T47D (cell line): ENCODE measurements at regions not wholly inside any gene's neighbourhood (a gene's known extent, or its start where the extent isn't known, plus 50 kb on each side); places are given as distances from the start of the nearest gene placed in this dataset.

Experiments
- DNase-seq, 2 experiments: peaks; one replicate each; pipeline versions ENCODE4 v3.0.0 to v3.0.0-alpha.2; 2011 to 2012; ENCODE audit warnings: low read depth in 1 of 2, low spot score in 1 of 2
- JUND ChIP-seq: IDR thresholded peaks from 2 replicates; pipeline ENCODE4 v1.6.1; 2012; ENCODE audit warnings: low read depth
- in situ Hi-C: cut with HindIII; loops from 2 replicates; pipeline ENCODE4 v1.10.0; 2016; ENCODE audit warnings: low sequenced_read_pairs, low pct_unique_long_range_greater_than_20kb

- in situ Hi-C loops, result no loop called here
- TF ChIP-seq JUND, result no peak
- DNase-seq, result no peak
Observed at GRCh38 chr20:60086821-60087562, 128.8 kb downstream of the CDH26 start.

GRCh38 chr20:60087563-60088105, 129.4 kb downstream of the CDH26 start:
- no peak for DNase-seq
- in situ Hi-C loops, result no loop called here

GRCh38 chr20:60088236-60088635, 130.0 kb downstream of the CDH26 start:
- in situ Hi-C loops, result no loop called here
- no peak for TF ChIP-seq JUND
- no peak for DNase-seq

More at GRCh38 chr20:60087563-60088105, 129.4 kb downstream of the CDH26 start:
- no peak for TF ChIP-seq JUND

GRCh38 chr20:60090631-60091030, 132.4 kb downstream of the CDH26 start:
- in situ Hi-C loops, result no loop called here
- no peak for TF ChIP-seq JUND
- no peak for DNase-seq

DNA sequence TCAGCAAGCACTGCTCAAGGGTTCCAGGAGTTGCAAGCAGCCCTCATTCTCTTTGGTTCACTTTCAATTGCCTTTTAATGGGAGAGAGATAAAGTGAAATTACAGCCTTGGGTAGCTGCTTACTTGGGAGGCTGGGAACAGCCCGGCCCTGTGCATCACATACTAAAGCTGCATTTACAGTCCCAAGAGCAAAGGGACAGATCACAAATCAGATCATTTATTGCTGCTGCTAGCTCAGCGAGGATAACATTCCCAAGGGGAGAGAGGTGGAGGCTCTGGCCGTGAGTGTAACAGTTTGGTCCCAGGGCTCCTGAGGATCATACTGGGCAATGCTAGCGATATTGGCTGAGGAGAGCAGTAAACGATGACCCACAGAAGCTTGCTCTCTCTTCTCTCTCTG, 133.1 kb downstream of the CDH26 start:
- TF ChIP-seq JUND, result no peak
- DNase-seq, result no peak
- in situ Hi-C loops, result no loop called here

GRCh38 chr20:60091861-60092260, 133.6 kb downstream of the CDH26 start:
- in situ Hi-C loops, result no loop called here
- TF ChIP-seq JUND, result no peak
- DNase-seq, result no peak

DNA sequence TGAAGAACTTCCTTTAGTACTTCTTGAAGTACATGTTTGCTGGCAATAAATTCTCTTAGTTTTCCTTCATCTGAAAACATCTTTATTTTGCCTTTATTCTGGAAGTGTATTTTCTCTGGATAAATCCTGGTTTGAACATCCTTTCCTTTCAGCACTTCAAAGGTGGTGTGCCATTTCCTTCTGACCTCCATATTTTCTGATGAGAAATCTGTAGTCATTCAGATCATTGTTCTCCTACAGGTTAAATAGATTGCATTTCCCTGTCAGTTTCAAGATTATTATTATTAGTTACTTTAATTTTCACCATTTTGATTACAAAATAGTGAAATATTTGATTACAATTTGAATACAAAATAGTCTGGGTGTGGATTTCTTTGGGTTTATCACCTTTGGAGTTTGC, 134.5 kb downstream of the CDH26 start:
- TF ChIP-seq JUND, result no peak
- in situ Hi-C loops, result no loop called here
- DNase-seq, result no peak

DNA sequence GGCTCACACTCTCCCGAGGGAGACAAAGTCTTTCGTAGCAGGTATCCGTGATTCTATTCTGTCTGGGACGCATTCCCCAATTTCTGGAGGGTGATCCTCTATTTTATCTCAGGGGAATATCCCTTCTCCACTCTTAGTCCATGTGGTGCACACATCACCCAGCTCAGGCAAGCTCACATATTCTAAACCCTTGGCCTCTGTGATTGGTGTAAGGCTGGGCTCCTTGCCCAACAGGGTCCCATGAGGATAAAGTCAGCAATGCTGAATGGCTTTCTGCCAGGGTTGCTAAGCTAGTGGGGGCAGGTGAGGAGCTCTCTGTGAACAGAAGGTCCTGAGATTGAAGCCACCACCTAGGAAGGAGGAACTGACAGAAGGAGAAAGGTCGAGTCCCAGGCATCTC, 137.2 kb downstream of the CDH26 start:
- DNase-seq, result no peak
- in situ Hi-C loops, result no loop called here
- no peak for TF ChIP-seq JUND

GRCh38 chr20:60096166-60096565, 137.9 kb downstream of the CDH26 start:
- in situ Hi-C loops, result no loop called here
- DNase-seq, result no peak
- TF ChIP-seq JUND, result no peak

- DNase-seq, result no peak
- in situ Hi-C loops, result no loop called here
- no peak for TF ChIP-seq JUND
Observed at GRCh38 chr20:60097285-60097684, 139.1 kb downstream of the CDH26 start.

GRCh38 chr20:60100780-60101179, 142.6 kb downstream of the CDH26 start:
- no peak for DNase-seq
- in situ Hi-C loops, result no loop called here
- no peak for TF ChIP-seq JUND

GRCh38 chr20:60101201-60101890, 143.1 kb downstream of the CDH26 start:
- in situ Hi-C loops, result no loop called here
- no peak for TF ChIP-seq JUND
- no peak for DNase-seq

GRCh38 chr20:60101891-60102281, 143.7 kb downstream of the CDH26 start:
- no peak for TF ChIP-seq JUND
- peak in 1 of 2 experiments; percentile 16 for DNase-seq
- in situ Hi-C loops, result no loop called here
